GM03348 (cell line): ENCODE measurements at regions not wholly inside any gene's neighbourhood (a gene's known extent, or its start where the extent isn't known, plus 50 kb on each side); places are given as distances from the start of the nearest gene placed in this dataset.

Experiments
- DNase-seq: peaks from one replicate; pipeline ENCODE4 v3.0.0; 2012; ENCODE audit warnings: low spot score

DNA sequence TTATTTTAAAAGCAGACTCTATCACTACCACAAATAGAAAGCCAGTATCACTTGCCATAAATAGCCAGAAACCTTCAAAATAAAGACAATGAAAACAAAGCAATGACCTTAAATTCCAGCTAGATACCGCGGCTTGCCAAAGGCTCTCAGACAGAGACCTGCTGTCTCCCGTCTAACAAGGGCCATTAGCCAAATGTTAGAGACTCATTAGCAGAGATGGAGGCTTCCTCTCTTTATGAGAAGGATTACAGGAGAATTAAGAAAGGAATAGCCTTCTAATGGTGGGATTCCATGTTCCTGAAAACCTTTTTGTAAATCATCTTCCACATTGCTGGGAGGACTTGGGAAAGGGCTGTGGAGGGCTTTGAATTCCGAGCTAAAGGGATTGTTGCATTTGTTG is 206.7 kb downstream of the AACS start:
- no peak for DNase-seq

GRCh38 chr12:125272383-125272933 is 207.2 kb downstream of the AACS start:
- no peak for DNase-seq

GRCh38 chr12:125276567-125276966 is 211.3 kb downstream of the AACS start:
- no peak for DNase-seq

- no peak for DNase-seq
These were observed 215.5 kb downstream of the AACS start for GRCh38 chr12:125280482-125281377.

DNA sequence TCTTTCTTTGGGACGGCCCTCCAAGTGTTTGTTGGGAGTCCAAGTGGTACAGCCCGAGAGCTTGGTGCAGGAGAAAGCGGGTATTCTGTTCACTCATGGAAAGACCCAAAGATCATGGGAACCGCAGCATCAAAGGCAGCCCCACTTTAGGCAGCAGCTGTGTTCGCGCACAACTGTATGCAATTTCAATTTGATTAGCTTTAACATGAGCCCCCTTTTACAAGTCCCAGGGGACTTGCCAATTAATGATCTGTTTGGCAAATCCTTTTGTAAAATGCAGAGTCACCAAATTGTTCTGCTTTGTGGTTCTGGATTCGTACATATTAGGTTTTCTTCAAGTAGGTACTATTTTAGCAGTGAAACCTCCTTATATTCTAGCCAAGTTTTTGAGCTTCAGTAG is 217.7 kb downstream of the AACS start:
- DNase-seq: no peak

GRCh38 chr12:125283521-125283920 is 218.3 kb downstream of the AACS start:
- DNase-seq: no peak

- no peak for DNase-seq
These were observed 218.9 kb downstream of the AACS start for GRCh38 chr12:125284087-125284486.

- DNase-seq: no peak
These were observed 219.9 kb downstream of the AACS start for GRCh38 chr12:125284945-125285685.

DNA sequence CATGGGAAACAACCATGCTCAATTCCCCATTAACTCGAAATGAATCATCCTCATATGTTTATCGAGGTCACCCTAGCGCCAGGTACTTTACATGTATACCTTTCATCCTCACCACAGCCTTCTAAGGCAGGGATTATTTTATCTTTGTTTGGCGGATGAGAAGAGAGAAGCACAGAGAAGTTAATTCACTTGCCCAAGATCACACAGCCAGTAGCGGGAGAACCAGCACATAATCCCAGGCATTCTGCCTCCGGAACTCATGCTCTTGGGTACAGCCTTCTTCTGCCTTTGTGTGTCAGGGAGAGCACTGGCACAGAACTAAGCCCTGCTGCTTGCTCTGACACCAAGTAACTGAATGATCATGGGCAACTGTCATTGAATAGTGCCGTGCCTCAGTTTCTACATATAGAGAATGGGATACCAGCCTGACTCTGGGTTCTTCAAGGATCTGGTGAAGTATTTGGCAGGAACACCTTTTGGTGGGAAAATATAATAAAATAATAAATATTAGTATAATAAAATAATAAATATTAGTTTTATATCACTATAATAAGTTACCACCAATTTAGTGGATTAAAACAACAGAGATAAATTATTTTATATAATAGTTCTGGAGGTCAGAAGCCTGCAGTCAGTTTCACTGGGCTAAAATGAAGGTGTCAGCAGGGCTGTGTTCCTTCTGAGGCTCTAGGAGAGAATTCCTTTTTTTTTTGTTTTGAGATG is 220.9 kb downstream of the AACS start:
- DNase-seq: no peak

- no peak for DNase-seq
These were observed 222.1 kb downstream of the AACS start for GRCh38 chr12:125287155-125287847.

- no peak for DNase-seq
These were observed 224.0 kb downstream of the AACS start for GRCh38 chr12:125288931-125289928.

- DNase-seq: no peak
These were observed 224.7 kb downstream of the AACS start for GRCh38 chr12:125289970-125290369.

DNA sequence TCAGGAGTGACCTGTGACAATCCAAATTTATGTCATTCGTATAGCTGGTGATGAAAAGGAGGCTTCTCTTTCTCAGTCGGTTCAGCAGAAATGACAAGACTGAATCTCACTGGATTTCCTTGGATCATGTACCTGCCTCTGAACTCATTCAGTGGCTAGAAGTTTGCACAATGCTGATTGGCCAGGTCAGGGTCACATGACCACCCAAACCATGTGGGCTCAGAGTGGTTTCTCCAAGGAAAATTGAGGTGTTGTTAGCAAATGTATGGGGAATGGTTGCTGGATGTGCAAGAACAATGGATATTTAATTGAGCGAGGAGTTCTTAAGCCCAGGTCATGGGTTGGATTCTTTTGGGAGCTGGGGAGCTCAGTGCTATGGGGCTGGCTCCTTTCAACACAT is 227.5 kb downstream of the AACS start:
- no peak for DNase-seq

DNA sequence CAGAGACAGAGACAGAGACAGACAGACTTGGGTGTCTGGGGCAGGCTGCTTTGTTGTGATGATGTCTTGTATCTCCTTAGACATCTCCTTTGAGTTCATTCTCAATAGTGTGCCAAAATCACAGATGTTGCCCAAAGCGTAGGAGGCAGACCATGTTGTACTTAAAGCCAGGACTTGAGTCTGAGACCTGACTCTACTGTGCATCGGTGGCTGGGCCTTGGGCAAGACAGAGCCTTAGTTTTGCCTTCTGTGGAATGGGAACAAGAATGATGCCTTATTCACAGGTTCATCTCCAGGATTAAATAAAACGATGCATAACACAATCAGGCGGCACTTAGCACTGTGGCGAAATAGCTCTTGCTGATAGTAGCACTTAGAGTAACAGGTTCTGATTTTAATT is 230.3 kb downstream of the AACS start:
- DNase-seq: no peak

DNA sequence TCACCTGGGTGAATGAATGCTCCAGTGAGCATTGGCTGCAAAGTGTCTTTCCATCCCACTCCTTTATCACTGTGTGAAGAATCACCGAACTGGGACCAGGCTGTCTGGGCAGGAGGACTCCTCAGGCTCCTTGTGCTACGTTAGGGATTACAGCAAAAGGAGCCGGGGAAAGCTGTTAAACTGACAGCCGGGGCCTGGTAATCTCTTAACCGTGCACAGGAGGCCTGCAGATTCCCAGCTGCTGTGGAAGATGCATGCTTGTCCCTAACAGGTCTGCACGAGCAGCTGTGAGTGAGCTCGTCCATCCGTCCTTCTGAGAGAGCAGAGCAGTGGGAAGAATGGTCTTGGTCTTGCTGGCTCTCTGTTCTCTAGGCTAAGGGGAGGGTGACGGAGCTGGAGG is 231.5 kb downstream of the AACS start:
- DNase-seq: no peak

DNA sequence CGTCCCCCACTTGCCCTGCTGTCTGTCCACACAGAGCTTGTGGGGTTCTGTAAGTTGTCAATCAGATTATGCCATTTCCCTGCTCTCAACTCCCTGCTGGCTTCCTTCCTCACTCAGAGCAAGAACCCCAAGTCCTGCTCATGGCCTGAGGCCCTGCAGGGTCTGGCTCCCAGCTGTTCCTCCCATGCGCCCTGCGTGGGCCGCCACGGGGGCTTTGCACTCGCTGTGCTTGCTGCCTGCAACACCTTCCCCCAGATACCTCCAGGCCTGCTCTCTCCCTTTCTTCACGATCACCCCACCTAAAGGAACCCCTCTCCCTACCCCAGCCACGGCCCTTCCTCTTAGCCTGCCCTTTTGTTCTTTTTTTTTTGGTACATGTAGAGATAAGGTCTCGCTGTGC is 234.6 kb downstream of the AACS start:
- DNase-seq: no peak

GRCh38 chr12:125300249-125300648 is 235.0 kb downstream of the AACS start:
- DNase-seq: no peak

DNA sequence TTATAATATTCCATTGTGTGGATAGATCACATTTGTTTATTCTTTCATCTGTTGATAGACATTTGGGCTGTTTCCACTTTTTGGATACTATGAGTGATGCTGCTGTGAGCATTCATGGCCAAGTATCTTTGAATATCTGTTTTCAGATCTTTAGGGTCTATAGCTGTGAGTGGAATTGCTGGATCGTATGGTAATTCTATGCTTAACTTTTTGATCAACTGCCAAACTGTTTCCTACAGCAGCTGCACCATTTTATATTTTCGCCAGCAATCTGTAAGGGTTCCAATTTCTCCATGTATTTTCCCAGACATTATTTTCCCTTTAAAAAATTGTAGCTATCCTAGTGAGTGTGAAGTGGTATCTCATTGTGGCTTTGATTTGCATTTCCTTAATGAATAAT is 238.1 kb downstream of the AACS start:
- no peak for DNase-seq

GRCh38 chr12:125304029-125304428 is 238.8 kb downstream of the AACS start:
- no peak for DNase-seq

- no peak for DNase-seq
These were observed 240.0 kb downstream of the AACS start for GRCh38 chr12:125305231-125305630.

GRCh38 chr12:125310461-125310860 is 245.2 kb downstream of the AACS start:
- no peak for DNase-seq
